COR-L47 (cell line): ENCODE measurements at regions not wholly inside any gene's neighbourhood (a gene's known extent, or its start where the extent isn't known, plus 50 kb on each side); places are given as distances from the start of the nearest gene placed in this dataset.

ENCODE experiments used
- DNase-seq: peaks from one replicate; lab custom pipeline; 2025; lab: John Stamatoyannopoulos, UW

DNA sequence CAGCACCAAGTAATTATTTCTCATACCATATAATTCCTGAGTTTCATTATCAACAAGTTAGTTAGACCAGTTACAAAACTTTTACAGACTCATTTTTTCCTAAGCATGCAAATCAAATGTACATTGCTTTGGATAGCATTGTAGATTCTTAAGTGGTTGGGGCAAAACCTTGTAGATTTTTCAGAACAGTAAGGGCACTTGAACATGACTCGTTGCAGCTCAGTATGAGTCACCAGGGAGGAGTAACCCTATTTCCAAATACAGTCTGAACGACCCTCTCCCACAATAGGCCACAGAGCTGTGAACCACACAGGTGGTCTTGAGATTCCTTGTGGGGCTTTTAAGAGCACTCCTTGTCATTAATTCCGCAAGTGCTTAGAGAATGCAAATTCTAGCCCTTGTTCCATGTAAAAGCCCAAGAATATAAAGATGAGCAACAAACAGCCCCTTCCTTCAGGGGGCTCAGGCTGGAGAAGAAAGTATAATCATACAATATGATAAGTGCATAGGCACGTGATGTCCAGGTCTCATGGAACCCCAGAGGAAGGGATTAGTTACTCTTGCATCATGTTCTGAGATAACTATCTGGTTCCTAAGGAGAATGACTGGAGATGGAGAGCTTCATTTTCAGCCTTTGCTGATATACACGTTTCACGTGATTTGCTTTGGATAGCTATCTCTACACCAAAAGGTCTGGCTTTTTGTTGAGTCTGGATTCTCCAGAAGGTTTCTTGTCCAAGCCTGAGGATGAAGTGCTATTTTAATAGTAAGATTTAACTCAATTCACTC lies 295.7 kb downstream of the KCNN2 start:
- DNase-seq: no peak

DNA sequence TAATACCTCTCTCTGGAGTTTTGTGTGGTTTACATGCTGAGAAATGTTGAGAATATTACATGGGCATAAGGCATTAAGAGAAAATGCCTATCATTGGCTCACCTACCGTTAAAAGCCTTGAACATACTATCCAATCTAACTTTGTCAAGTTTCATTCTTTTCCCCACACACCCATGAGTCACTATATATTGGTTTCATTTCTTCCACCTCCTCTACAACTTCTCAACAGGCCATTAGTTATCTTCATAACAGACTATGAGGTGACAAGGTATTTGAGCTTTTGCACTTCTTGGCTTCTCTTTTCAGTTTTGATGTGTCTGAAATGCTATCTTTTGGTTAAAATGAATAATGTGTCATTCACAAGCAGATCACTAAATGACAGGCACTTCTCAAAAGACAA lies 288.0 kb downstream of the KCNN2 start:
- DNase-seq: no peak

DNA sequence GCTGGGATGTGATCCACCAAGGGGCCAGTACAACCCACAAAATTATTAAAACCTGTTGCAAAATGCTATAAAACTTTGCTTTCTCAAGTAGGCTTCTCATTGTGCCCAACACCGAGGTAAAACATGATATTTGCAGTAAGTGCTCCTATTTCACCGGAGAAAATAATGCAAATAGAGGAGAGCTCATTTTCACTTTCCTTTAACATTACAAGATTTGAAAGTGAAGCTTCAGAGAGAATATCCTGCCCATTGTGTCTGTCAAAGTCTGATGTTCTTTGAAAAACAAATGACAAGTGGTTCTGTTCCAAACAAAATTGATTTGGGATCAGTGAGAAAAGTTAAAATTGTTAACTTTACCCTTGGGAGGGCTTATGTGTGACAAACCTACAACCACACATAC lies 287.1 kb downstream of the KCNN2 start:
- no peak for DNase-seq

DNA sequence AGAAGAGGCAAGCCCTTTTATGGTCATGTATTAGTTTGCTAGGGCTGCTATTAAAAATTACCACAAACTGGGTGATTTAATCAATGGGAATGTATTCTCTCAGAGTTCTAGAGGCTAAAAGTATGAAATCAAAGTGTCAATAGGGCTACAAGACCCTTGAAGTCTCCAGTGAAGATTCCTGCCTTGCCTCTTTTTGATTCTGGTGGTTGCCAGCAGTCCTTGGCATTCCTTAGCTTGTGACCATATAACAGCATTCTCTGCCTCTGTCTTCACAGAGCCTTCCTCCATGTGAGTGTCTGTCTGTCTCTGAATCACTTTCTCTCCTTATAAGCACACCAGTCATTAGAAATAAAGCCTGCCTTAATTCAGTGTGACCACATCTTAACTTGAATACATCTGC lies 282.7 kb downstream of the KCNN2 start:
- DNase-seq: no peak

DNA sequence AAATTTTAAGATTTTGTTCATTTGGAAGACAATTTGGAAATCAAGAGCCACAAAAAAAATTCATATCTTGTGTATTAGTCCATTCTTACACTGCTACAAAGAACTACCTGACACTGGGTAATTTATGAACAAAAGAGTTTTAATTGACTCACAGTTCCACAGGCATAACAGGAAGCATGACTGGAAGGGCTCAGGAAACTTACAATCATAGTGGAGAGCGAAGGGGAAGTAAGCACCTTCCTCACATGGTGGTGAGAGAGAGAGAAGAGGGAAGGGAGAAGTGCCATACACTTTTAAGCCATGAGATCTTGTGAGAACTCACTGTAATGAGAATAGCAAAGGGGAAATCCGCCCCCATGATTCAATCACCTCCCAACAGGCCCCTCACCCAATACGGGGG lies 274.4 kb downstream of the KCNN2 start:
- DNase-seq: no peak

DNA sequence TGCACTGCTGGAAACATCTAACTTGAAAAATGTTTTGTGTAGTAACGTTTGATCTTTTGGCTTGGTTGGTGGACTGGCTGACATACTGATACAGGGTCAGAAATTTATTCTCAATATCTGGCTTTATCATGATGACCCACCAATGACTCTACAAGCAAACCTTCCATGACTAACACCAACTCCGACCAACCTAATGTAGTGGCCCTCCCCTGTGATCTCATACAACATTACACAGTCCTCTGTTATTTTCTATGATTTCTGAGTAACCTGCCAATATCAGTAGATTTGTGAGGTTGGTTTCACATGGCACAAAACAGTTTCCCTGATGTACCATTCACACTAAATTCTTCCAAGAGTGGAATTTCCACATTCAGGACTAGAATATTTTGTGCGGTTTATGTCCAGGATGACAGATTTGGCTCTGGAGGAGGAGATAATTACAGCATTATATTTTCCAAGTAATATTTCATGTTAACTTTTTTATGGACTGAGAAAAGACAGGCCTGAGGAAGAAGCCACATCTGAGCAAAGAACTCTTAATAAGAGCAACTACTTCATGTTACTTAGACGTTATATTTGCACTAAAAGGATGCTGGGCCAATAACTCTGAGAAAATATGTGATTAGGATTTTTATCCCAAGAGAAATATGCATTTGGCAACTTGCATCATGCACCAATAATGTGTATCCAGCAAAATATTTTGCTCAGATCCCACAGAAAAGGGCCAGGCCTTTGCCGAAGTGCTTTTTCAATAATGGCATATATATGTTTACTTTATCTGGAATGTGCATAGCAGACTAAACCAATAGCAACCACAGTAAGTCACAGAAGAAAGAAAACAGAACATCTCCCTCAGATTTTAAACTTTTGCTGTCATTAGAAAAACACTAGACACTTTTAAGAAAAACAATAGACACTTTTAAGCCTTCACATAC lies 273.4 kb downstream of the KCNN2 start:
- no peak for DNase-seq

DNA sequence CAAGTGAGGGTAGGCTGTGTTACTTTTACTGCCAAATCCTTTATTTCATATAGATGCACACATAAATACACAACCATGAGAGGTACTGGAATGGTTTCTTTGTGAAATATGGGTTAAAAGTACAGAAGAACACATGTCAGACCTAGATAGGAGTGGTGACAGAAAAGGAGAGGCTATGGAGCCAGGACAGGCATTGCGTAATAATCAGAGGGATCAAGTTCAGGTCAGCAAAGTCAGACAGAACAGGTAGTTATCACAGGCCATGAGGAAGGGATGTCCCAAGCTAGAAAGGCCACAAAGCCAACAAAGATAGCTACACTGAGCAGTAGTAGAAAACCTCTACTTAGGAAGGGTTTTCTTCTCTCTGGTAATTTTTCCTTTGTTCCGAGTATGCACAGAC lies 272.6 kb downstream of the KCNN2 start:
- no peak for DNase-seq

DNA sequence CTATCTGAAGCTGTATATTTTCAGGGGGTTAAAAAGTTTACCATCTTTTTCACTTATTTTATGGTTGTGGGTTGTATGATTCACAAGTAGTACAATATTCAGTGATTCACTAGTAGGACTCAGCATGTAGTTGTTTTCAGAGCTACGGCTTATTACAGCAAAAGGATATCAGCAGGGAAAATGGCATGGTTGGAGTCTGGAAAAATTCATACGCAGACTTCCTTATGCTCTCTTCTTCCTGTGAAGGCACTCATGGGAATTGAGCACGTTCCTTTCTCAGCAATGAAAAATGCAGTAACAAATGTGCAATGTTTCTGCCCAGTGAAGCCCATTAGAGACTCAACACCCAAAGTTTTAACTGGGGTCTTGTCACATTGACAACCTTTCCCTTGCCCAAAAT lies 250.5 kb downstream of the KCNN2 start:
- no peak for DNase-seq

DNA sequence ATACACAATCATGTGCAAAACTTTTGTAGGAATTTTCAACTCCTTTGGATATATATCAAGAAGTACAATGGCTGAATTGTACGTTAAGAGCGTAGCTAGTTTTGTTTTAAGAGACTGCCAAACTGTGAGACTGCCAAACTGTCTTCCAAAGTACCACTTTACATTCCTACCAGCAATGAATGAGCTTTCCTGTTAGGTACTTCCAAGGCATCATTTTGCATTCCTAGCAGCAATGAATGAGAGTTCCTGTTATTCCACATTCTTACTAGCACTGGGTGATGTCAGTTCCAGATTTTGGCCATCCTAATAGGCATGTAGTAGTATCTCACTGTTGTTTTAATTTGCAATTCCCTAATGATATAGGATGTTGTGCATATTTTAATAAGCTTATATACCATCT lies 219.3 kb downstream of the KCNN2 start:
- DNase-seq: no peak

DNA sequence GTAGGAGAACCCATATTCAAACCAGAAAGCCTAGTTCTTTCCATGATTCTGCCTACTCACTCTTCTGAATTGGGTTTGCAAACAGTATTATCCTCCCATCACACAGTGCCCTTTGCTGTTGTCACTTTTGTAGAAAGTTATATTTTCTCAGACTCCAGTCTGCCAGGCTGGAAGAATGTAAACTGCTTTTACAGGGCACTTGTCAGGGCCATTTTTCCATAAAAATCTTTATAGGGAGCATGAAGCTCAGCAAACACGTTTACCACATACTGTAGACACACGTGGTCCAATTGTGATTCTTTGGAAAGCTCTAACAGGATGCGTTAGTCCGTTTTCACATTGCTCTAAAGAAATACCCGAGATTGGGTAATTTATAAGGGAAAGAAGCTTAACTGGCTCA lies 204.0 kb downstream of the KCNN2 start:
- no peak for DNase-seq

DNA sequence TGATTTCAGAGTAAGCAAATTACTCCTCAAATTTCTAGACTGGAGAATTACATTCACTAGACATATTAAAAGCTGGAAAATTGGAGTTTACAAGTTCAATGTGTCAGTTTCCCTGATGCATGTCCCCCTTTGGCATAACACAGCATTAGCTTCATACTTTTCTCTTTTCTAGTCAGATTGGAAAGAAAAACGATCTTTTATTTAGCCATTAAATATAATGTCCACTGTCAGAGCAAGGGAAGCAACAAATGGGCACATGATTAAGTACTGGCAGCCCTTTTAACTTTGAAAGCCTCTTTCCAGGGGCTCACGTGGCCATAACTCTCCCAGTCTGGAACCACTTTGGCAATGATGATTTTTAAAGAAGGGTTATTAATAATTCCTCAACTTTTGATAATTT lies 203.3 kb downstream of the KCNN2 start:
- no peak for DNase-seq

DNA sequence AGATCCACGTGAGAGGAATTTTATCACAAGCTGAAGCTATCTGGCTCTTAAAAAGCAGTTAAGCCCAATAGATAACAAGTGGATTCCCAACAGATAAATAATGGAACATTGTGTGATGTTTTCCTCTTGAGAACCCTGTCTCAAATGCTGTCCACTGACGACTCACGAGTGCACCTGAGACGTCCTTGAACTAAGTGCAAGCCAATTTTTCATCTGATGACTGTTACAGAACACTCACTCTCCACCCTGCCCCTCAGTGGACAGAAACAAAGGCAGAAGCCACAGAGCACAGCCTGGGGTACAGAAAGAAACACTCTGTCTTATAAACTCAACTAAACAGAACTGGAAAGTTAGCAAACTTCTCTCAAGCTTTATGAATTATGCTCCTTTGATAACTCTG lies 199.5 kb downstream of the KCNN2 start:
- DNase-seq: no peak
